Activated T-cell treated with anti-CD3 and anti-CD28 coated beads, Interleukin-2, amount 50 U/mL, for 72 hours (primary cell): ENCODE measurements at regions not wholly inside any gene's neighbourhood (a gene's known extent, or its start where the extent isn't known, plus 50 kb on each side); places are given as distances from the start of the nearest gene placed in this dataset.
"Not testable (repeated sequence)": the region's sequence is repeated elsewhere in the genome, so short reads cannot be mapped to it uniquely, and the experiment has no call there.

Experiments
- ATAC-seq, 2 donors: fragments of 150-1000 bp; cut with Tn5 transposase; replicated peaks in 1 of 2; 2 replicates each; pipeline ENCODE4 v1.10.0; 2021; ENCODE audit warnings: moderate library complexity in 2 of 2, mild to moderate bottlenecking in 1 of 2
- DNase-seq, 2 donors: peaks; one replicate each; pipeline ENCODE4 v3.0.0; 2021 to 2022; ENCODE audit warnings: mixed read lengths in 1 of 2
- H3K27ac Mint-ChIP-seq: one replicate; pipeline ENCODE4 v1.8.0; 2022; ENCODE audit warnings: mild to moderate bottlenecking, moderate library complexity, mixed read lengths
- H3K27me3 Mint-ChIP-seq: one replicate; pipeline ENCODE4 v1.8.0; 2022; ENCODE audit warnings: low read depth, mixed read lengths
- H3K36me3 Mint-ChIP-seq, 2 donors: one replicate each; pipeline ENCODE4 v1.8.0; 2022; ENCODE audit warnings: mixed read lengths in 2 of 2, mild to moderate bottlenecking in 1 of 2; ENCODE audit not compliant: insufficient read depth in 2 of 2
- H3K4me1 Mint-ChIP-seq: one replicate; pipeline ENCODE4 v1.8.0; 2022; ENCODE audit warnings: low read depth, mixed read lengths
- H3K4me3 Mint-ChIP-seq, 2 donors: one replicate each; pipeline ENCODE4 v1.8.0; 2022; ENCODE audit warnings: mild to moderate bottlenecking in 2 of 2, mixed read lengths in 2 of 2, moderate library complexity in 2 of 2
- H3K9me3 Mint-ChIP-seq, 2 donors: one replicate each; pipeline ENCODE4 v1.8.0; 2022; ENCODE audit warnings: mixed read lengths in 2 of 2

DNA sequence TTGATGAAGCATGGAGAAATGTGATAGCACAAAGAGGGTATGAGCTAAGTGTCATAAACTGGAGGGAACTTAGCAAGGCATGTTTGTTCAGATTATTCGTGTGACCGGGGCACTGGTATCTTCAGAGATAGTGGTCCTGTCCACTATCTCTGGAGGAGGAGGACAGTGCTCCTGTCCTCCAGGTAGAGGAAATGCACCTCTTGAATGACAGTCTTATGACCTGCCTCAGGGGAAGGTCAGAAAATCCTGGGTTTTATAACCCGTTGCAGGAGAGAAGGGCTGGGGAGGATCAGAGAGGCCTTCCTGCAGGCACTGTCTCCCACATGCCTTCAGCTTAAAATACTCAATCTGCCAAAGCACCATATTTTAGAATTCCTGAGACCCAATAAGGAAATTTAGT, 213.5 kb upstream of the UBL3 start:
- ATAC-seq (no peak), DNase-seq (no peak)
- Mint-ChIP-seq H3K4me1 (no peaks in the 10 kb centered on the region), H3K36me3 (peaks cover 0 to 3% of the 10 kb centered on the region in 2 donors), H3K9me3 (peaks cover 0 to 2% of the 10 kb centered on the region in 2 donors), H3K4me3 (no peak overlapping the region), H3K27me3 (no peaks in the 10 kb centered on the region), H3K27ac (no peak overlapping the region)

DNA sequence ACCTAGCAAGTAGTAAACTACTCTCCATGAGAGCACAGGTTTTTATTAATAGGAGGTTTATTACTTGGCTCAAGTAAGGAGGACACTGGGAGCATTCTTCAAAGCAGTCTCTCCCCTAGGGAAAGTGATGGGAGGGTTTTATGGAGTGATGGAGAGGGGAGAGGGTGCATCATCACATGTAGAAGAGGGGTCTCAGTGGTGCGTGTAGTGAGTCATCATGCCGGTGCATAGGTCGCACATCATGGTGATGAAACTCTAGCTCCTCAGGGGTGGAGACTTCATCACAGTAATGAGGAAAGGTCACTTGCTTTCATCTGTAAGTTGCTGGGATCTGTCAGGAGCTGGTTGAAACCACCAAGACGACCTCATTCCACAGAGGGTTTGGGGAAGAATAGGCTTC, 210.8 kb upstream of the UBL3 start:
- H3K9me3 Mint-ChIP-seq, result peaks cover 2% of the 10 kb centered on the region in 2 donors
- DNase-seq (no peak), ATAC-seq (no peak)
- H3K27ac Mint-ChIP-seq, result no peak overlapping the region
- H3K36me3 Mint-ChIP-seq, result peaks cover 0 to 9% of the 10 kb centered on the region in 2 donors
- H3K4me1 Mint-ChIP-seq, result no peaks in the 10 kb centered on the region
- no peaks in the 10 kb centered on the region for H3K27me3 Mint-ChIP-seq
- H3K4me3 Mint-ChIP-seq, result no peak overlapping the region

DNA sequence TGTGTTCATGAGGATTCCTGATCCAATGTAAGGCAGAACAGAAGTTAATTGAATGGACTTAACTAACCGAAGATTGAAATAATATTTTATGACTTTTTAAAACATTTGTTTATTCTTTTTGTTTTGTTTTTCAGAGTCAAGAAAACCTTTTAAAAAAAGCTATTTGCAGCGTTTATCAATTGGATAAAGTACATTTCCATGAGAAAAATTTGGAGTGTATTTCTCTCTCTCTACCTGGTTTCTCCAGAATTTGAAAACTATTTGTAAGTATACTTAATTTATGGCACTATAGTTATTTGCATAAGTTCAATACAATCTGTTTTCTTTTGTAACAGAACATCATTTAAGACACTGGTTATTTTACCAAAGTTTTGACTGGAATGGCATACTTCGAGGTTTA, 208.0 kb upstream of the UBL3 start:
- no peaks in the 10 kb centered on the region for H3K4me1 Mint-ChIP-seq
- no peak overlapping the region for H3K27ac Mint-ChIP-seq
- H3K27me3 Mint-ChIP-seq, result no peaks in the 10 kb centered on the region
- peaks cover 0 to 9% of the 10 kb centered on the region in 2 donors for H3K36me3 Mint-ChIP-seq
- no peak for ATAC-seq
- no peak for DNase-seq
- peaks cover 2 to 5% of the 10 kb centered on the region in 2 donors for H3K9me3 Mint-ChIP-seq
- H3K4me3 Mint-ChIP-seq, result no peak overlapping the region

DNA sequence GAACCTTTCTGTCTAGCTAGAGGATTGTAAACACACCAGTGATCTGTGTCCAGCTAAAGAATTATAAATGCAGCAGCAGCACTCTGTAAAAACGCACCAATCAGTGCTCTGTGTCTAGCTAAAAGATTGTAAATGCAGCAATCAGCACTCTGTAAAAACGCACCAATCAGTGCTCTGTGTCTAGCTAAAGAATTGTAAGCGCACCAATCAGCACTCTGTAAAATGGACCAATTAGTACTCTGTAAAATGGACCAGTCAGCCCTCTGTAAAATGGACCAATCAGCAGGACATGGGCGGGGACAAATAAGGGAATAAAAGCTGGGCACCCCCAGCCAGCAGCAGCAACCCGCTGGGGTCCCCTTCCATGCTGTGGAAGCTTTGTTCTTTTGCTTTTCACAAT, 204.1 kb upstream of the UBL3 start:
- not testable (repeated sequence) for DNase-seq, H3K27ac Mint-ChIP-seq, H3K27me3 Mint-ChIP-seq, ATAC-seq, H3K4me3 Mint-ChIP-seq, H3K9me3 Mint-ChIP-seq, H3K36me3 Mint-ChIP-seq
- peaks cover 12% of the 10 kb centered on the region for H3K4me1 Mint-ChIP-seq

DNA sequence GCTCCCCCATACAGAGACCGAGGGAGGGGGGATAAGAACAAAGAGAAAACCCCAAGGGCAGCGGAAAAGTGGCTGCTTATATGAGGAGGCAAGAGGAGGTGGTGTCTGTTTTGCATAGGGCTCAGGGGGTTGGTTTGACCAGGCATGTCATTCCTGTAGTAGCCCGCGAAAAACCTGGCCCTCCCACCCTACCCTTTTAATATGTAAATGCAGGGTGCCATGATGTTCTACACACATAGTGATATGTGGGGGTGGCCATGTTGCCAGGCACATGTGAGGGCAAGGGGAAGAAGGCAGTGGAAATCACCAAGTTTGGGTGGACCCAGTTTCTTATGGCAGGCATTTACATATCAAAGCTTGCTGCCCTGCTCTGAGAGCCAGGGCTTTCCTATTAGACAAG, 203.5 kb upstream of the UBL3 start:
- Mint-ChIP-seq H3K4me1 (peaks cover 18% of the 10 kb centered on the region), H3K27me3 (no peaks in the 10 kb centered on the region), H3K9me3 (peaks cover 2% of the 10 kb centered on the region in 2 donors), H3K4me3 (no peak overlapping the region), H3K36me3 (peaks cover 0 to 6% of the 10 kb centered on the region in 2 donors), H3K27ac (no peak overlapping the region)
- DNase-seq (no peak), ATAC-seq (no peak)

DNA sequence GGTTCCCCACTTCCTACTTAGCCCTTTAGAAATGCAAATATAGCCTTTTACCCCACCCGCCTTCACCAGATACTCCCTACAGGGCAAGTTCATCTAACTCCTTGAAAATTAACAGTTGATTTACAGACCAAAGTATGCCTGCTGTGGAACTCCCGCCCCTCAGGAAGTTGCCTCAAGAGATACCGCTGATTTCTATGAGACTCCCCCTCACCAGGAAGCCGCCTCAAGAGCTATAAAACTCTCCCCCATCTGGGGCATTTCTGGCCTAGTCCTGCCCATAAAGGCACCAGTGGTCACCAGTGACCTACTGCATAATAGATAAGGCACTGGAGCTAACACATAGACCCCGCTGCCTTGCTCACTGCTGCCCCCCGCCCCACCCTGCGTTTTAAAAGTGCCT, 201.7 kb upstream of the UBL3 start:
- no peak overlapping the region for H3K27ac Mint-ChIP-seq
- no peaks in the 10 kb centered on the region for H3K27me3 Mint-ChIP-seq
- peaks cover 2% of the 10 kb centered on the region in 2 donors for H3K9me3 Mint-ChIP-seq
- ATAC-seq, result no peak
- peaks cover 28% of the 10 kb centered on the region for H3K4me1 Mint-ChIP-seq
- peaks cover 0 to 3% of the 10 kb centered on the region in 2 donors for H3K36me3 Mint-ChIP-seq
- no peak for DNase-seq
- H3K4me3 Mint-ChIP-seq, result no peak overlapping the region

DNA sequence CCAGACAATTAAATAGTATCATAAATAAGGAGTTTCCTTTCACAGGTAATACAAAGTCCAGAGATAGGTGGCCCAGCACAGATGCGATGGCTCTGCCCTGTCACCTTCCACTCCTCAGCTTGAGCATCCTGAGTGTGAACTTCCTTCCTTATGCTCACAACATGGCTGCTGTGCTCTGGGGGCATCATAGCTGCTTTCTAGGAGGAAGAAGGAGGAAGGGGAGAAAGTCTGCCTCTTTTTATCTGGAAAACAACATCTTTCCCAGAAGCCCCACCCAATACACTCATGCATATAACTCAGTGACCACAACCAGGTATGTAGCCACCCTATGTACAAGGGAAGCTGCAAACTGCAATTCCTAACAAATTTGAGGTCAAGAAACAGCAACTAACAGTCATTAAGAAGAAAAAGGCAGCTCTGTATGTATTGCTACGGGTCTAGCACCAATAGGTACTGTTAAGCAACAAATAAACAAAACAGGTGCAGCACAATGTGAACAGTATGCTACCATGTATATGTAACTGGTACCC, 201.2 kb upstream of the UBL3 start:
- H3K4me1 Mint-ChIP-seq, result peaks cover 30% of the 10 kb centered on the region

DNA sequence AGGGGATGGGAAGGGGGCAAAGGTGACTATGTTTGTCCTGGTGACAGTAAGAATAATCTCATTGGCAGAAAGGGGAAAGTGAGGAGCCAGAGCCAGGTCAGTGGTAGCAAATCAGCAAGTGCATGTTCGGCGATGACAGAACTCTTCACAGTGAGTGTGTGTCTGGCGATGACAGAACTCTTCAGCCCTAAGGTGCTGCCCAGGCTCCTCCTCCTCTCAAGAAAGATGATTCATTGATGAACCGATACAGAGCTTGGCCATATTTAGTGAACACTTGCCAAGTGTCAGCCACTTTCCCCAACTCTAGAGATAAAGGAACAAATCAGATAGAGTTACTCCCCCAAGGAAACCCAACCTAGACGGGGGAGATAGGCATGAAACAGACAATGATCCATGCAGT, 199.3 kb upstream of the UBL3 start:
- H3K4me1 Mint-ChIP-seq, result peaks cover 30% of the 10 kb centered on the region
- H3K27ac Mint-ChIP-seq, result no peak overlapping the region
- H3K9me3 Mint-ChIP-seq, result peaks cover 0 to 2% of the 10 kb centered on the region in 2 donors
- H3K27me3 Mint-ChIP-seq, result no peaks in the 10 kb centered on the region
- H3K36me3 Mint-ChIP-seq, result no peaks in the 10 kb centered on the region
- ATAC-seq (peak; percentile 71 to 82), DNase-seq (peak; percentile 15 to 18)
- no peak overlapping the region for H3K4me3 Mint-ChIP-seq

More for the DNA sequence above, 201.2 kb upstream of the UBL3 start:
- H3K27ac Mint-ChIP-seq, result no peak overlapping the region
- H3K4me3 Mint-ChIP-seq, result no peak overlapping the region
- no peak for DNase-seq
- no peaks in the 10 kb centered on the region for H3K36me3 Mint-ChIP-seq
- no peaks in the 10 kb centered on the region for H3K27me3 Mint-ChIP-seq
- peaks cover 0 to 2% of the 10 kb centered on the region in 2 donors for H3K9me3 Mint-ChIP-seq
- no peak for ATAC-seq

DNA sequence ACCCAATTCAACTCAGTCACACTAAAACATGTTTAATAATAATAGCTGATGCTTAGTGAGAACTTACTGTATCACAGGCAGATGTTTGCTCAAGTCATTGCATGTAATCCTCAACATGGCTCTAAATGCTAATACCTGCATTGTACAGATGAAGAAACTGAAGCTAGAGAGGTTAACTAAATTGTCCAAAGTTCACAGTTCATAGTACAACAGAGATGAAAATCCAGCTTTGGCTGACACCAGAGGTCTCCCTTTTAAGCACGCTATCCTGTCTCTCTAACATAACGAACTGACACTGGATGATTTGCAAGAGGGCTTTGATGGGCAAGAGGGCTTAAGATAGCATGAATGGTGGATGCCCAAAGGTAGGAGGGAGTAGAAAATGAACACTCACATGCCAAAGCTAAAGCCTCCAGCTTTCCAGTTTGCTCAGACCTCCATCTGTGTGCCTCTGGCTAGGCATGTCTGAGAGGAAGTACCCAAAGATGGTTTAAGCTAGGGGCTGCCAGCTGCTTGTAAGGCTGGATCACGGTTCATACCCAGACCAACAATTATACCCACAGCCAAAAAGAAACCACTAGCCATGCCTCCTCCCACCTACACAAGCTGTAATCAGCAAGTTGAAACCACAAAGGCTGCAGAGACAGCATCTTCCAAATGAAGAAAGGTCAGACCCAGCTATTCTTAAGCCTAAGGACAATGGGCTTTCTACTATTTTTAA, 196.9 kb upstream of the UBL3 start:
- Mint-ChIP-seq H3K27me3 (no peaks in the 10 kb centered on the region), H3K4me3 (no peak overlapping the region), H3K27ac (no peak overlapping the region), H3K4me1 (peaks cover 30% of the 10 kb centered on the region), H3K9me3 (no peaks in the 10 kb centered on the region), H3K36me3 (no peaks in the 10 kb centered on the region)
- ATAC-seq, result peak; percentile 78 to 89
- DNase-seq, result peak; percentile 12 to 35

DNA sequence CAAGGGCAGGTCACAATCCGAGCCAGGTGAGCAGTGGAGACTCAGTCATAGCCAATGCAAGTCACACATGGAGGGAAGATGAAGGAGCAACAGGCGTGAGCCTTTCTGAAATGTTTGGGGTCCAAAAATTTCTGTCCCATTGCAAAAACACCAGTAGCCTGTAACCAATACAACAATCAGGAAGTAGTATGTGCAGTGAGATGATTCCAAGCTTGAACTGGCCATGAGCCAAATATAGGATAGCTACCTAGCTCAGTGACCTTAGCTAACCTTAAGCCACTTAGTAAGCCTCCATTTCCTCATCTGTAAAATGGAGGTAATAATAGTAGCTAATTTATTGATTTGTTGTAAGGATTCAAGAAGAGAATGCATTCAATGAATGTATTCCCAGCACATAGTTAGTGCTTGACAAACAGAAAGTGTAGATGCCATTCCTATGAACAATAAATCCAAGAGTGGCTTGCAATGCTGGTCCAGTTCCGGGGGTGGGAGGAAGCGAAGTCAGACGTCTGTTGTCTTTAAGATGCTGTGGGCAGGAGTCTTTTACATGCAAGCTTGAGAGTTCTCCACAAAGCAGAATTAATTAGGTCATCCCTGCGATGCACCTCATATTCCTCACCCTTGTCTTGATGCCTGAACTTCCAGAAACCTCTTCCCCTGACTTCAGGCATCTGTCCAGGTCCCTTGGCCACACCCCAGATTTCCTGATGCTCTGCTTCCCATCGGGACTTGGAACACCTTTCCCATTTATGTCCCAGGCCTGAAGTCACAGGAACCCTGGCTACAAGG, 195.7 kb upstream of the UBL3 start:
- Mint-ChIP-seq H3K4me3 (no peak overlapping the region), H3K27ac (no peak overlapping the region), H3K36me3 (no peaks in the 10 kb centered on the region), H3K9me3 (no peaks in the 10 kb centered on the region), H3K27me3 (no peaks in the 10 kb centered on the region), H3K4me1 (peaks cover 21% of the 10 kb centered on the region)
- no peak for ATAC-seq
- no peak for DNase-seq

DNA sequence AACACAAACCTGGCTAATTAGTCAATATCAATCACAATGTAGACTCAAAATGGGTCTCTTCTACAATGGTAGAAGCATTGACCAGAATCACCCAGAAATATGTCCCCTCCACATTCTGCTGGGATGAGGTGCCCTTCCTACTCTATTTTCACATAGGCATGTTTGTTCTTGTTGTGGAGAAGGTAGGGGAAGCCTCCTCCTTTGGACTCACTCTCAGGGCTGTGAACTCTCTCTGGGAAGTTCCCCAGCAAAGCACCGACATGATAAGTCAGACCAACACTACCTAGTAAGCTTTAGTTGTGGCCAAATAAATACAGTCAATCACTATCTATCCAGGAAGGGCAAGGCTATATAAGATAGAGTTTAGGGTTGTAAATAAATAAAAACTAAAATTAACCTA, 194.5 kb upstream of the UBL3 start:
- no peak for ATAC-seq
- Mint-ChIP-seq H3K4me1 (peaks cover 21% of the 10 kb centered on the region), H3K27me3 (no peaks in the 10 kb centered on the region)

DNA sequence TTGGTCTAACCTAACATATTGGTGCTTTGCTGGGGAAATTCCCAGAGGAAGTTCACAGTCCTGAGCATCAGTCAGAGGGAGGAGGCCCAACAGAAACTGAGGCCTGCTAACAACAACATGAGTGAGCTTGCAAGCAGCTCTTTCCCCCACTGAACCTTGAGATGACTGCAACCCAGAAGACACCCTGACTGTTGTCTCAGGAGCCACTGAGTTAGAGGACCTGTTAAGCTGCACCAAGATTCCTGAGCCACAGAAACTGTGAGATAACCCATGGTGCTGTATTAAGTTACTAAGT, 193.2 kb upstream of the UBL3 start:
- H3K4me1 Mint-ChIP-seq, result peaks cover 10% of the 10 kb centered on the region
- DNase-seq, result no peak
- no peaks in the 10 kb centered on the region for H3K9me3 Mint-ChIP-seq
- H3K4me3 Mint-ChIP-seq, result no peak overlapping the region
- H3K27me3 Mint-ChIP-seq, result no peaks in the 10 kb centered on the region
- no peak overlapping the region for H3K27ac Mint-ChIP-seq
- H3K36me3 Mint-ChIP-seq, result no peaks in the 10 kb centered on the region
- no peak for ATAC-seq

More for the DNA sequence above, 194.5 kb upstream of the UBL3 start:
- H3K27ac Mint-ChIP-seq, result no peak overlapping the region
- no peak for DNase-seq
- H3K9me3 Mint-ChIP-seq, result no peaks in the 10 kb centered on the region
- H3K36me3 Mint-ChIP-seq, result no peaks in the 10 kb centered on the region
- H3K4me3 Mint-ChIP-seq, result no peak overlapping the region

DNA sequence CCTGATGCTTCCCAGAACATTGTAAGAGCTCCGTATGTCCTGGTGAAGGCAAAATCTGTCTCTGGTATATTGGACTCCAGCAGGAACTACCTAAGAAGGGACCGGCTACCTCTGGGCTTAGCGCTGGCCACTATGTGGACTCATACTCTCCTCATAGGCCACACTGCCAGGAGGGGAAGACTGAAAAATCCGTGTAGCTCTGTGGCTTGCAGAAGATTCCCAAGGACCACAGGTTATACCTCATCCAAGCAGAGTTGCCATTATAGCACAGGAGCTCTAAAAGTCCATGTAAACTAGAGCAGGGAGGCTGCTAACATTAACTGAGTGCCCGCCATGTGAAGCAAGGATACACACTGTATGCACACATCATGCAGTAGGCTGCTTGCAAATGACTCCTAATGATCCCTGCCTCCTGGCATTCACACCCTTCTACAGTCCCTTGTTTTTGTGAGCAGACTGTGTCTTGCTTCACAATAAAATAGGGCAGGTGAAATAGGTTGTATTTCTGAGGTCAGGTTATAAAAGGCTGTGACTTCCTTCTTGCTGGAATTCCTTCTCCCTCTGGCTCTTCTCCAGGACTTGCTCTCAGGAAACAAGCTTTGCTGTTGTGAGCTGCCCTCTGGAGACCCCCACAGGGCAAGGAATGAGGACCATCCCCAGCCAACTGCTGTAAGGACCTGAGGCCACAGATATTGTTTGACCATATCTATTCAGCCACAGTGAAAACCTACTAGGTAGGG, 192.6 kb upstream of the UBL3 start:
- H3K27me3 Mint-ChIP-seq, result no peaks in the 10 kb centered on the region

More for the DNA sequence above, 192.6 kb upstream of the UBL3 start:
- DNase-seq (no peak), ATAC-seq (no peak)
- Mint-ChIP-seq H3K36me3 (no peaks in the 10 kb centered on the region), H3K4me3 (no peak overlapping the region), H3K27ac (no peak overlapping the region), H3K4me1 (peaks cover 10% of the 10 kb centered on the region), H3K9me3 (no peaks in the 10 kb centered on the region)
